ENCODE measurements at regions not wholly inside any gene's neighbourhood (a gene's known extent, or its start where the extent isn't known, plus 50 kb on each side); places are given as distances from the start of the nearest gene placed in this dataset.

DNA sequence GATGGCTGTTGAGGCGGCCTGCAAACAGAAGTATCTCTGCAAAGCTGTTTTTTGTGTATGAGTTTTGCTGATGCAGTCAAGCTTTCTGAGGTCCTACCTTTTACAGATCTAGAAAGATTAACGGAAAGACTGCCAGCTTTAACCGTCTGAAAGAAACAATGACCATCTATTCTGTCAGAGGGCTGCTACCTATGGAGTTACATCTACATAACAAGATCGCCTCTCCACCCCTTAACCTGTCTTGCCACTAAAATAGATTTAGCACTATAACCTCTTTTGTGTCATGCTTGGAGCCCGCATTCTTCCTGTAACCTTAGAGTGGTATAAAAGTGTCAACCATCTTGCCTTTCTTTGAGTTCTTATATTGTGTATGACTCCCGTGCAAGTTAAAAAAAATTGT, 291.2 kb downstream of the POM121L12 start (continued):
- TF ChIP-seq, protein P1, sequence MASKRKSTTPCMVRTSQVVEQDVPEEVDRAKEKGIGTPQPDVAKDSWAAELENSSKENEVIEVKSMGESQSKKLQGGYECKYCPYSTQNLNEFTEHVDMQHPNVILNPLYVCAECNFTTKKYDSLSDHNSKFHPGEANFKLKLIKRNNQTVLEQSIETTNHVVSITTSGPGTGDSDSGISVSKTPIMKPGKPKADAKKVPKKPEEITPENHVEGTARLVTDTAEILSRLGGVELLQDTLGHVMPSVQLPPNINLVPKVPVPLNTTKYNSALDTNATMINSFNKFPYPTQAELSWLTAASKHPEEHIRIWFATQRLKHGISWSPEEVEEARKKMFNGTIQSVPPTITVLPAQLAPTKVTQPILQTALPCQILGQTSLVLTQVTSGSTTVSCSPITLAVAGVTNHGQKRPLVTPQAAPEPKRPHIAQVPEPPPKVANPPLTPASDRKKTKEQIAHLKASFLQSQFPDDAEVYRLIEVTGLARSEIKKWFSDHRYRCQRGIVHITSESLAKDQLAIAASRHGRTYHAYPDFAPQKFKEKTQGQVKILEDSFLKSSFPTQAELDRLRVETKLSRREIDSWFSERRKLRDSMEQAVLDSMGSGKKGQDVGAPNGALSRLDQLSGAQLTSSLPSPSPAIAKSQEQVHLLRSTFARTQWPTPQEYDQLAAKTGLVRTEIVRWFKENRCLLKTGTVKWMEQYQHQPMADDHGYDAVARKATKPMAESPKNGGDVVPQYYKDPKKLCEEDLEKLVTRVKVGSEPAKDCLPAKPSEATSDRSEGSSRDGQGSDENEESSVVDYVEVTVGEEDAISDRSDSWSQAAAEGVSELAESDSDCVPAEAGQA (IDR thresholded peaks at IDR 0.05; ENCODE audit: low read depth) = no peak
- TF ChIP-seq, protein P1 (CRISPR knock-in tag; IDR thresholded peaks at IDR 0.05; ENCODE audit: borderline replicate concordance) = no peak
- TF ChIP-seq ZNF616 (CRISPR knock-in tag; IDR thresholded peaks at IDR 0.05; ENCODE audit: low read depth) (no peak), ATF1 (CRISPR knock-in tag; IDR thresholded peaks at IDR 0.05) (no peak)
- TF ChIP-seq, protein P2, sequence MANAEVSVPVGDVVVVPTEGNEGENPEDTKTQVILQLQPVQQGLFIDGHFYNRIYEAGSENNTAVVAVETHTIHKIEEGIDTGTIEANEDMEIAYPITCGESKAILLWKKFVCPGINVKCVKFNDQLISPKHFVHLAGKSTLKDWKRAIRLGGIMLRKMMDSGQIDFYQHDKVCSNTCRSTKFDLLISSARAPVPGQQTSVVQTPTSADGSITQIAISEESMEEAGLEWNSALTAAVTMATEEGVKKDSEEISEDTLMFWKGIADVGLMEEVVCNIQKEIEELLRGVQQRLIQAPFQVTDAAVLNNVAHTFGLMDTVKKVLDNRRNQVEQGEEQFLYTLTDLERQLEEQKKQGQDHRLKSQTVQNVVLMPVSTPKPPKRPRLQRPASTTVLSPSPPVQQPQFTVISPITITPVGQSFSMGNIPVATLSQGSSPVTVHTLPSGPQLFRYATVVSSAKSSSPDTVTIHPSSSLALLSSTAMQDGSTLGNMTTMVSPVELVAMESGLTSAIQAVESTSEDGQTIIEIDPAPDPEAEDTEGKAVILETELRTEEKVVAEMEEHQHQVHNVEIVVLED (CRISPR knock-in tag; IDR thresholded peaks at IDR 0.05; ENCODE audit: borderline replicate concordance) = no peak
- TF ChIP-seq, protein P3, sequence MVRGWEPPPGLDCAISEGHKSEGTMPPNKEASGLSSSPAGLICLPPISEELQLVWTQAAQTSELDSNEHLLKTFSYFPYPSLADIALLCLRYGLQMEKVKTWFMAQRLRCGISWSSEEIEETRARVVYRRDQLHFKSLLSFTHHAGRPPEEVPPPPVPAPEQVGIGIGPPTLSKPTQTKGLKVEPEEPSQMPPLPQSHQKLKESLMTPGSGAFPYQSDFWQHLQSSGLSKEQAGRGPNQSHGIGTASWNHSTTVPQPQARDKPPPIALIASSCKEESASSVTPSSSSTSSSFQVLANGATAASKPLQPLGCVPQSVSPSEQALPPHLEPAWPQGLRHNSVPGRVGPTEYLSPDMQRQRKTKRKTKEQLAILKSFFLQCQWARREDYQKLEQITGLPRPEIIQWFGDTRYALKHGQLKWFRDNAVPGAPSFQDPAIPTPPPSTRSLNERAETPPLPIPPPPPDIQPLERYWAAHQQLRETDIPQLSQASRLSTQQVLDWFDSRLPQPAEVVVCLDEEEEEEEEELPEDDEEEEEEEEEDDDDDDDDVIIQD (CRISPR knock-in tag; IDR thresholded peaks at IDR 0.05; ENCODE audit: low read depth) = no peak

All from HepG2 (cell line).